GM13977 (cell line): ENCODE measurements at regions not wholly inside any gene's neighbourhood (a gene's known extent, or its start where the extent isn't known, plus 50 kb on each side); places are given as distances from the start of the nearest gene placed in this dataset.
A peak's percentile ranks its signal among the peaks of the same experiment; 100 is the strongest.

Source experiments
- DNase-seq: peaks from one replicate; pipeline ENCODE4 v3.0.0; 2012; ENCODE audit warnings: low spot score
- in situ Hi-C: fragments of 300-500 bp; cut with MboI; formaldehyde crosslinking; loops from one replicate; pipeline ENCODE4 v1.12.0; 2022; ENCODE audit warnings: low sequenced_read_pairs, low pct_unique_long_range_greater_than_20kb, mixed read lengths, inconsistent platforms; ENCODE audit not compliant: unreplicated experiment
- TF ChIP-seq, protein P1 (sequence below): IDR thresholded peaks from 2 replicates; pipeline ENCODE4 v1.5.1; 2012; ENCODE audit warnings: mild to moderate bottlenecking, control low read depth; ENCODE audit not compliant: insufficient read depth; ENCODE audit errors: extremely low read depth, missing control alignments

DNA sequence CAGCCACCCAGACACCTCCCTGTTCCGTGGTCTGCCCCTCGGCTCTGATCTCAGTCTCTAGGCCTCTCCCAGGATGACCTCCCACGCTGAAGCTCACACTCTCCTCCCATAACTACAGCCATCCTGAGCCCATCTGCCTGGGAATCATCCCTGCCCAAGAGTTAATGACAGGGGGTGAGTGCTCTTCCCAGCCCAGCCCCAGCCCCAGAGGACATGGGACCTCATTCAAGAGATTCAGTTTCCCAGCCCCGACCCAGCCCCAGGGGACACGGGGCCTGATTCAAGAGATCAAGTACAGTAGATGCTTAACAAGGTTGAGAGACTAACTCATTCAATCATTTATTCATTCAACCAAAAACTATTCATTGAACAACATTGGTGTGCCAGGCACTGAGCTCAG is 272.0 kb downstream of the XXYLT1 start:
- TF ChIP-seq, protein P1, sequence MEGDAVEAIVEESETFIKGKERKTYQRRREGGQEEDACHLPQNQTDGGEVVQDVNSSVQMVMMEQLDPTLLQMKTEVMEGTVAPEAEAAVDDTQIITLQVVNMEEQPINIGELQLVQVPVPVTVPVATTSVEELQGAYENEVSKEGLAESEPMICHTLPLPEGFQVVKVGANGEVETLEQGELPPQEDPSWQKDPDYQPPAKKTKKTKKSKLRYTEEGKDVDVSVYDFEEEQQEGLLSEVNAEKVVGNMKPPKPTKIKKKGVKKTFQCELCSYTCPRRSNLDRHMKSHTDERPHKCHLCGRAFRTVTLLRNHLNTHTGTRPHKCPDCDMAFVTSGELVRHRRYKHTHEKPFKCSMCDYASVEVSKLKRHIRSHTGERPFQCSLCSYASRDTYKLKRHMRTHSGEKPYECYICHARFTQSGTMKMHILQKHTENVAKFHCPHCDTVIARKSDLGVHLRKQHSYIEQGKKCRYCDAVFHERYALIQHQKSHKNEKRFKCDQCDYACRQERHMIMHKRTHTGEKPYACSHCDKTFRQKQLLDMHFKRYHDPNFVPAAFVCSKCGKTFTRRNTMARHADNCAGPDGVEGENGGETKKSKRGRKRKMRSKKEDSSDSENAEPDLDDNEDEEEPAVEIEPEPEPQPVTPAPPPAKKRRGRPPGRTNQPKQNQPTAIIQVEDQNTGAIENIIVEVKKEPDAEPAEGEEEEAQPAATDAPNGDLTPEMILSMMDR = no peak
- DNase-seq = no peak
- in situ Hi-C loops = no loop called here

DNA sequence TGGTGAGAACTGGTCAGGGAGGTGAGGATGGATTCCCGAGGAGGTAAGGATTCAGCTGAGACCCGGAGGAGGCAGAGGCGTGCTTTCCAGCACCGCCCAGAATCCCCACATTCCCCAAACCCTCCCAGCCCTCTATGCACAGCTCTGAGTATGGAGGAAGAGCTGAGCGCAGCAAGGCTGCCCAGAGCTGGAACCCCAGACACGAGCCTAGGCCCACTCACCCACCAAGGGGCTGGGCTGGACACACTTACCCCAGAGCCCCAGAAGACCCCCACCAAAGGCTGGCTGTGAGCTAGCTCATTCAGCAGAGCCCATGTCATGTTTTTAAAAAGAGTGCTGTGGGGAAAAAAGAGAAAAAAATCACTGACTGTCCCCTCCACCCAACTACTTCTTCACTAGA is 271.5 kb downstream of the XXYLT1 start:
- in situ Hi-C loops = no loop called here
- TF ChIP-seq, protein P1 = no peak
- no peak for DNase-seq

DNA sequence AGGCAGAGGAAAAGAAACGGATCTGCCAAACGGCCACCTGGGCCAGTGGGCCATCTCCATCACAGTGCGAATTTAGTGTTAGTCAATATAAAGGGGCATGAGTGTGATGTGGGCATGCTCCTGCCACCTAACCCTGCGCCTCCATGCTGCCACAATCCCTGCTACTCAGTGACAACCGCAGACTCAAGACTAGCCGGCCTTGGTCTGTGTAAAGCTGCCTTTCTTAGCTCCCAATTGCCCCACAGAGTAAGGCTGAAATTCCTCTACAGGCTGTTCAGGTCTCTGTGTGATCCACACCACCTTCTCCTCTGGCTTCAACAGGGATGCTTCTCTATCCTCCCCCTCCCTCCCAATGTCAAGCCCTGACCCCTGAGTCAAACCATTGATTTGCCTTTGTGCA is 269.7 kb downstream of the XXYLT1 start:
- DNase-seq = no peak
- in situ Hi-C loops = loop anchor here (10.0 kb wide), 1 partner anchor 254 kb away; no protein-coding TSS in a partner anchor
- TF ChIP-seq, protein P1 = no peak

DNA sequence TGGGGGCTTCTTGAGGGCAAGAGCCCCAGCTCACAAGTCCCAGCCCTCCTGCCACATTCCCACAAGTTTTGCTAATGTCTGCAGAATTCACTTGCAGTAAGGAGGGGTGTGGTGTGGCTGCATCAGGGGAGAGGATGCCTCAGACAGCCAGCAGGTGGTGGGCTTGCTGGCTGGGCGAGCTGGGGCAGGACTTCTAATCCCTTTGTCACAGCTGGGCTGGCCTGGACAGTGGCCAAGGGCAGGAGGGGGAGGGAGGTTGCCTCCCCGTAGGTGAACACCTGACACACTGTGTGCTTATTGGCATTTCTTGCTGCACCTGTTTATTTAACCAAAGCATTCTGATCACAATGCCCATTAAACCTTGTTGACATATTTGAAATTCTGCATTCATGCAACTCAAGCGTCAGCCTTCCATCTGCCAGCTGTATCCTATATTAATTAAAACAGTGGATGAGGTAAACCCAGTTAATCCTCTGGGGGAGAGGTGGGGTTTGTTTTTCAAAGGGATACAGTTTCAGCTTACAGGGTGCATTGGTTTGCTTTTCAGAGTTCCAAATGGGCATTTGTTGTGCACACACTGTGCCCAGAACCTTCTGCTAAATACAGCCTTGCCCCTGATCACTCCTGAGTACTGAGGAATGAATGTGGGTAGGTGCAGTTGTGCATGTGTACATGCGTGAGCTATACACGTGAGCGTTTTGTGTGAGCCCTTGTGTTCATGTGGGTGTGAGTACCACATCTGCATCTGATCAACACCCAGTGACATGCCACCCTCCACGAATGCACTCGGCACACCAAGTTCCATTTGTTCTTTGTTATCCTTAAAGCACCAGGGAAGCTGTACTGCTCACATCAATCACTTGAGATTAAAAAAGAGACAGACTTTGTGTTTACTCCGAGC is 268.7 kb downstream of the XXYLT1 start:
- in situ Hi-C loops = loop anchor here (10.0 kb wide), 1 partner anchor 253 kb away; no protein-coding TSS in a partner anchor
- DNase-seq = peak; percentile 70
- TF ChIP-seq, protein P1 = peak; percentile 64

DNA sequence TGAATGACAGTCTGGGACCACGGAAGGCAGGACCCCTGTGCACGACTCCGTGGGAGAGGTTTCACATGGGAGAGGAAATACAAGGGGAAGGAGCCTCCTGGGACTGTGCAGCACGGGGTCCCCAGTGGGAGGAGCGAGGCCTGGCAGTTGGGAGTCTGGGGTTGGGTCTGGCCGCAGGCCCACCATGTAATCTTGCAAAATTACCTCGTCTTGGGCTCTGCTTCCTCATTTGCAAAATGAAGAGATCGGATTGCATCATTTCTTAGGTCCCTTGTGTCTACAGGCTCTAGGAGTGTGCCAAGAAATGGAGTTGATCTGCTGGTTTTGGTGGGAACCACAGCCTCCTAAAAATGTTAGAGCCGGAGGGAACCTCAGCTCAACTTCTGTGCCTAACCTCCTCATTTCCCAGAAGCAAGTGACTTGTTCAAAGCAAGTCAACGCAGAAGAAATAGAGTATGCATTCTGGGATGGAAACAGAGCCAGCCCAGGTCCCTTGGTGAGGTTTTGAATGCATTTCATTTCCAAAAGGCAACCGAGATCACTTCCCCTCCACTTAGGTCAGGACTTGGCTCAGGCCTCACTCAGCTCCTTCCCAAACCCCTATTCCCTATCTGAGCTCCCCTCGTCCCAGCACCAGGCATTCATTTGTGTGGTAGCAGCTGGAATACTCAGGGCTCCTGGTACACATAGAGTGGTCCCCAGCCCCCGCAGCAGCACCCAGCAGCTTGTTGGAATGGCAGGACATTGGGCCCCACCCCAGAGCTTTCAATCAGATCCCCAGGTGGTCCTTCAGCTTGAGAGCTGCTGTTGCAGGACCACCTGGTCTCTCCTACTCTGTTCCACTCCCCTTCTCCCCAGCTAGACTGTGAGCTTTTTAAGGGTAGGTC is 267.7 kb downstream of the XXYLT1 start:
- in situ Hi-C loops = loop anchor here (10.0 kb wide), 1 partner anchor 252 kb away; no protein-coding TSS in a partner anchor
- TF ChIP-seq, protein P1 = no peak
- no peak for DNase-seq

DNA sequence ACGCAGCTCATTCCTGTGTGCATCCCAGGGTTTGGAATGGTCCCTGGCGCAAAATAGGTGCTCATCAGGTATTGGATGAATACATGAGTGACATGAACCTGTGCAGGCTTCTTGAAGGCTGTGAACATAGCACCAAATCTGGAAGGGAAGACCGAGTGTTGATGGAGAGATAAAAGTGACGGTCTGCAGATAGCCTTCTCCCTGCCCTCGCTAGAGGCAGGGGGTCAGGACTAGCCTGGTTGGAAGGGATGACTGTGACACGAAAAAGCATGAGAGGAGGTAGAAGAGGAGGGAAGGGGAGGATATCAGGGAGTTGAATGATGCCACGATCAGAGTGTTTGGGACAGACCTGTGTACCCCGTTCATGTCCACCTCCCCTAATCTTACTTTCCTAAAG is 267.1 kb downstream of the XXYLT1 start:
- TF ChIP-seq, protein P1 = no peak
- in situ Hi-C loops = loop anchor here (10.0 kb wide), 1 partner anchor 251 kb away; no protein-coding TSS in a partner anchor

More for the DNA sequence above, 267.1 kb downstream of the XXYLT1 start:
- DNase-seq = no peak
